Panc1 (cell line): ENCODE measurements at regions not wholly inside any gene's neighbourhood (a gene's known extent, or its start where the extent isn't known, plus 50 kb on each side); places are given as distances from the start of the nearest gene placed in this dataset.
A peak's percentile ranks its signal among the peaks of the same experiment; 100 is the strongest.

Source experiments
- POLR2AphosphoS5 ChIP-seq: IDR thresholded peaks from 2 replicates; pipeline ENCODE4 v1.6.1; 2012; ENCODE audit warnings: mild to moderate bottlenecking, low read depth, low read length, moderate library complexity
- TCF7L2 ChIP-seq: IDR thresholded peaks from 2 replicates; pipeline ENCODE4 v1.6.1; 2011; ENCODE audit warnings: mild to moderate bottlenecking, low read depth, low read length, inconsistent platforms
- TF ChIP-seq, protein P1 (sequence below): fragments of 450-650 bp; IDR thresholded peaks from 2 replicates; pipeline ENCODE4 v1.5.1; 2017; ENCODE audit warnings: mild to moderate bottlenecking

DNA sequence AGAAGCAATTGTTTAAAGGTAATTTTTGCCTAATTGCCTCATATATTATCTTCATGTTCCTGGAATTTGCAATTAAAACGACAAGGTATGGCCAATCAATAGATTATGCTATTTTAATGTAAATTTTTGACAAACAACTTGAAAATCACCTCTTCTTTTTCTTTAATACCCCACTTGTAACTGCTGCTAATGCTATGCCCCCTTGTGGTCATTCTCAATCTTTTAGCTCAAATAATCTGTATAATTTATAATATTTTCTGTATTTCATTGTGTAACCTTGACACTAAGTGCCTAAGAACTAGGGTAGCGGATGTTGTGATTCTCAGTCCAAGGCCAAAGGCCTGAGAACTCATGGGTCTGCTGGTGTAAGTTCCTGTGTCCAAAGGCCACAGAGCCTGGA is 831.7 kb upstream of the POU3F4 start:
- TF ChIP-seq, protein P1, sequence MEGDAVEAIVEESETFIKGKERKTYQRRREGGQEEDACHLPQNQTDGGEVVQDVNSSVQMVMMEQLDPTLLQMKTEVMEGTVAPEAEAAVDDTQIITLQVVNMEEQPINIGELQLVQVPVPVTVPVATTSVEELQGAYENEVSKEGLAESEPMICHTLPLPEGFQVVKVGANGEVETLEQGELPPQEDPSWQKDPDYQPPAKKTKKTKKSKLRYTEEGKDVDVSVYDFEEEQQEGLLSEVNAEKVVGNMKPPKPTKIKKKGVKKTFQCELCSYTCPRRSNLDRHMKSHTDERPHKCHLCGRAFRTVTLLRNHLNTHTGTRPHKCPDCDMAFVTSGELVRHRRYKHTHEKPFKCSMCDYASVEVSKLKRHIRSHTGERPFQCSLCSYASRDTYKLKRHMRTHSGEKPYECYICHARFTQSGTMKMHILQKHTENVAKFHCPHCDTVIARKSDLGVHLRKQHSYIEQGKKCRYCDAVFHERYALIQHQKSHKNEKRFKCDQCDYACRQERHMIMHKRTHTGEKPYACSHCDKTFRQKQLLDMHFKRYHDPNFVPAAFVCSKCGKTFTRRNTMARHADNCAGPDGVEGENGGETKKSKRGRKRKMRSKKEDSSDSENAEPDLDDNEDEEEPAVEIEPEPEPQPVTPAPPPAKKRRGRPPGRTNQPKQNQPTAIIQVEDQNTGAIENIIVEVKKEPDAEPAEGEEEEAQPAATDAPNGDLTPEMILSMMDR: peak; percentile 18; the same call in 1 of the 2 replicates
- TF ChIP-seq POLR2AphosphoS5: no peak
- TF ChIP-seq TCF7L2: no peak
